B cell (primary cell): ENCODE measurements at regions not wholly inside any gene's neighbourhood (a gene's known extent, or its start where the extent isn't known, plus 50 kb on each side); places are given as distances from the start of the nearest gene placed in this dataset.

Experiments used
- ATAC-seq: fragments of 200-7000 bp; cut with Tn5 transposase; one replicate; pipeline ENCODE4 v1.10.0; 2021; ENCODE audit warnings: low read depth, mild to moderate bottlenecking, moderate number of reproducible peaks, moderate library complexity
- CTCF ChIA-PET: fragments of 350-600 bp; sonication (Branson Sonifier 250); formaldehyde crosslinking; loops from one replicate; lab custom pipeline; 2021; ENCODE audit warnings: antibody characterized with exemption, inconsistent platforms; lab: Charles Lee
- POLR2A ChIA-PET: fragments of 350-600 bp; sonication (Branson Sonifier 250); formaldehyde crosslinking; loops from one replicate; lab custom pipeline; 2021; ENCODE audit warnings: antibody characterized with exemption; lab: Charles Lee
- DNase-seq: peaks from one replicate; pipeline ENCODE4 v3.0.0; 2013
- H2AFZ ChIP-seq: 2 replicates; pipeline ENCODE4 v1.6.1; 2012; ENCODE audit warnings: mild to moderate bottlenecking, low read depth, low read length; ENCODE audit not compliant: insufficient read depth, poor library complexity, severe bottlenecking
- H3K27ac ChIP-seq, 2 donors: 1 replicate in 1 of 2; 2 replicates in 1 of 2; pipeline ENCODE4 v1.5.1; 2012 to 2013; ENCODE audit warnings: low read length in 2 of 2, mild to moderate bottlenecking in 2 of 2, moderate library complexity in 1 of 2
- H3K27me3 ChIP-seq, 4 experiments: fragments of 200-600 bp in 1 of 4; sonication (generic) in 1 of 4; replicated peaks in 1 of 4; 1 replicate in 2 of 4; 2 replicates in 2 of 4; pipeline versions ENCODE4 v1.6.1 to v1.7.0; 2013 to 2016; ENCODE audit warnings: low read length in 3 of 4, mild to moderate bottlenecking in 2 of 4, mixed read lengths in 1 of 4, moderate library complexity in 1 of 4; ENCODE audit not compliant: insufficient read depth in 4 of 4, control insufficient read depth in 3 of 4; ENCODE audit errors: control extremely low read depth in 1 of 4
- H3K36me3 ChIP-seq, 2 experiments: replicated peaks in 1 of 2; 1 replicate in 1 of 2; 2 replicates in 1 of 2; pipeline versions ENCODE4 v1.6.1 to v1.7.1; 2013; ENCODE audit warnings: low read length in 1 of 2; ENCODE audit not compliant: insufficient read depth in 2 of 2, control insufficient read depth in 1 of 2; ENCODE audit errors: control extremely low read depth in 1 of 2, extremely low read depth in 1 of 2
- H3K4me1 ChIP-seq, 2 donors: fragments of 200-600 bp in 1 of 2; sonication (generic) in 1 of 2; 1 replicate in 1 of 2; 2 replicates in 1 of 2; pipeline versions ENCODE4 v1.5.1 to v1.6.1; 2013 to 2017; ENCODE audit warnings: low read length in 2 of 2; ENCODE audit not compliant: control insufficient read depth in 2 of 2, insufficient read depth in 2 of 2
- H3K4me2 ChIP-seq: replicated peaks from 2 replicates; pipeline ENCODE3; 2012; ENCODE audit warnings: mild to moderate bottlenecking, low read depth, low read length; ENCODE audit not compliant: poor library complexity, severe bottlenecking
- H3K4me3 ChIP-seq, 5 experiments: fragments of 200-600 bp in 1 of 5; sonication (generic) in 1 of 5; 1 replicate in 3 of 5; 2 replicates in 2 of 5; pipeline versions ENCODE4 v1.5.1 to v1.7.0; 2011 to 2016; ENCODE audit warnings: low read length in 4 of 5, mild to moderate bottlenecking in 4 of 5, low read depth in 2 of 5, control low read depth in 1 of 5, moderate library complexity in 1 of 5; ENCODE audit not compliant: insufficient read depth in 1 of 5; ENCODE audit errors: control extremely low read depth in 1 of 5, extremely low read depth in 1 of 5
- H3K79me2 ChIP-seq: fragments of 200-600 bp; sonication (generic); one replicate; pipeline ENCODE4 v1.6.0; 2016; ENCODE audit warnings: low read length; ENCODE audit not compliant: control insufficient read depth, insufficient read depth
- H3K9ac ChIP-seq: fragments of 200-600 bp; sonication (generic); 2 replicates; pipeline ENCODE4 v1.6.1; 2017; ENCODE audit warnings: mild to moderate bottlenecking, low read length, moderate library complexity
- H3K9me3 ChIP-seq, 3 donors: one replicate each; pipeline versions ENCODE4 v1.6.1 to v1.7.1; 2013; ENCODE audit warnings: low read length in 2 of 3; ENCODE audit not compliant: control insufficient read depth in 2 of 3, insufficient read depth in 1 of 3; ENCODE audit errors: control extremely low read depth in 1 of 3
- H4K20me1 ChIP-seq: 2 replicates; pipeline ENCODE4 v1.6.0; 2012; ENCODE audit warnings: mild to moderate bottlenecking, low read length; ENCODE audit not compliant: insufficient read depth, control insufficient read depth, poor library complexity, severe bottlenecking
- H3K27ac Mint-ChIP-seq: one replicate; pipeline ENCODE4 v1.8.0; 2021; ENCODE audit warnings: mixed read lengths
- H3K27me3 Mint-ChIP-seq: one replicate; pipeline ENCODE4 v1.8.0; 2021; ENCODE audit warnings: mixed read lengths
- H3K4me1 Mint-ChIP-seq: one replicate; pipeline ENCODE4 v1.8.0; 2021; ENCODE audit warnings: mixed read lengths
- H3K4me3 Mint-ChIP-seq: one replicate; pipeline ENCODE4 v1.8.0; 2021; ENCODE audit warnings: mixed read lengths
- H3K9me3 Mint-ChIP-seq: one replicate; pipeline ENCODE4 v1.8.0; 2022; ENCODE audit warnings: mixed read lengths; ENCODE audit not compliant: insufficient read depth
- EZH2 ChIP-seq: IDR thresholded peaks from 2 replicates; pipeline ENCODE4 v1.6.1; 2012; ENCODE audit warnings: borderline replicate concordance, low read depth, mild to moderate bottlenecking, moderate library complexity, low read length; ENCODE audit not compliant: insufficient read depth, poor library complexity, severe bottlenecking
- WGBS: methylation state at CpG from one replicate; pipeline ENCODE4 v1.1.5; 2013; ENCODE audit warnings: missing lambda C conversion rate; ENCODE audit not compliant: insufficient coverage; 5-methylcytosine and 5-hydroxymethylcytosine counted together
- intact Hi-C: fragments of 100-400 bp; cut with micrococcal nuclease; formaldehyde crosslinking; loops from one replicate; pipeline ENCODE4 v1.10.0; 2022
- TF ChIP-seq, protein P1 (sequence below): fragments of 200-600 bp; IDR thresholded peaks from one replicate; pipeline ENCODE4 v1.8.0; 2022; ENCODE audit warnings: antibody characterized with exemption, mild to moderate bottlenecking

- no peaks in the 10 kb centered on the region for H3K36me3 ChIP-seq
- H3K79me2 ChIP-seq = no peaks in the 10 kb centered on the region
- no peaks in the 10 kb centered on the region for H3K9me3 Mint-ChIP-seq
- H4K20me1 ChIP-seq = no peaks in the 10 kb centered on the region
- no peak overlapping the region for H3K27ac ChIP-seq
- H3K4me3 ChIP-seq = no peak overlapping the region
- no peak overlapping the region for H3K4me3 Mint-ChIP-seq
- TF ChIP-seq EZH2 = no peak
- TF ChIP-seq, protein P1, sequence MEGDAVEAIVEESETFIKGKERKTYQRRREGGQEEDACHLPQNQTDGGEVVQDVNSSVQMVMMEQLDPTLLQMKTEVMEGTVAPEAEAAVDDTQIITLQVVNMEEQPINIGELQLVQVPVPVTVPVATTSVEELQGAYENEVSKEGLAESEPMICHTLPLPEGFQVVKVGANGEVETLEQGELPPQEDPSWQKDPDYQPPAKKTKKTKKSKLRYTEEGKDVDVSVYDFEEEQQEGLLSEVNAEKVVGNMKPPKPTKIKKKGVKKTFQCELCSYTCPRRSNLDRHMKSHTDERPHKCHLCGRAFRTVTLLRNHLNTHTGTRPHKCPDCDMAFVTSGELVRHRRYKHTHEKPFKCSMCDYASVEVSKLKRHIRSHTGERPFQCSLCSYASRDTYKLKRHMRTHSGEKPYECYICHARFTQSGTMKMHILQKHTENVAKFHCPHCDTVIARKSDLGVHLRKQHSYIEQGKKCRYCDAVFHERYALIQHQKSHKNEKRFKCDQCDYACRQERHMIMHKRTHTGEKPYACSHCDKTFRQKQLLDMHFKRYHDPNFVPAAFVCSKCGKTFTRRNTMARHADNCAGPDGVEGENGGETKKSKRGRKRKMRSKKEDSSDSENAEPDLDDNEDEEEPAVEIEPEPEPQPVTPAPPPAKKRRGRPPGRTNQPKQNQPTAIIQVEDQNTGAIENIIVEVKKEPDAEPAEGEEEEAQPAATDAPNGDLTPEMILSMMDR = no peak
- no peaks in the 10 kb centered on the region for H3K9me3 ChIP-seq
- no peak overlapping the region for H3K27ac Mint-ChIP-seq
- ATAC-seq (no peak), DNase-seq (no peak)
- intact Hi-C loops = no loop called here
- H3K4me2 ChIP-seq = no peak overlapping the region
- no peaks in the 10 kb centered on the region for H3K4me1 ChIP-seq
- H3K27me3 Mint-ChIP-seq = peaks cover 9% of the 10 kb centered on the region
- H2AFZ ChIP-seq = no peak overlapping the region
- ChIA-PET CTCF (no interaction called here), POLR2A (no interaction called here)
- no peaks in the 10 kb centered on the region for H3K27me3 ChIP-seq
- no peaks in the 10 kb centered on the region for H3K4me1 Mint-ChIP-seq
- H3K9ac ChIP-seq = no peak overlapping the region
Measured at GRCh38 chr13:31543190-31543589, 196.1 kb upstream of the RXFP2 start.

DNA sequence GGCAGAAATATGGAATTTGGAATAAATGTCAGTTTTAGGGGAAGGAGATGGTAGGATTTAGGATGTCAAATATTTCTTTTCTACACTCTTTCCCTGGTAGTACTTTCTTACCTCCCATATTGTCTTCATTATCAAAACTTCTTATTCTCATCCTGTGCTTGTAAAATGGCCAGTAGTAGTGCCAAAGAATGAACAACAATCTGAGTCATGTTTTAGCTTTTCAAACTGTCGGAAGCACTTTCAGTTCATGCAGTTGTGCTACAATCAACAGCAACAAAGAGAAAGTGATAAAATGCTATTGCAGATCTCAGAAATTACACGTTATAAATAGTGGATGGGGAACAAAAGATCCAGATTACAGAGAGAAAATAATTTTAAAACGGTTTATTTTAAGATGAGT is 193.7 kb upstream of the RXFP2 start:
- ATAC-seq (no peak), DNase-seq (no peak)
- H3K4me1 Mint-ChIP-seq = no peaks in the 10 kb centered on the region
- H3K27me3 Mint-ChIP-seq = peaks cover 4% of the 10 kb centered on the region
- Histone ChIP-seq H3K79me2 (no peaks in the 10 kb centered on the region), H3K4me3 (no peak overlapping the region), H3K4me2 (no peak overlapping the region), H3K36me3 (no peaks in the 10 kb centered on the region), H3K4me1 (no peaks in the 10 kb centered on the region), H3K27ac (no peak overlapping the region), H2AFZ (no peak overlapping the region), H3K9ac (no peak overlapping the region), H3K27me3 (no peaks in the 10 kb centered on the region), H4K20me1 (no peaks in the 10 kb centered on the region), H3K9me3 (no peaks in the 10 kb centered on the region)
- no peak for TF ChIP-seq EZH2
- TF ChIP-seq, protein P1 = no peak
- no peak overlapping the region for H3K4me3 Mint-ChIP-seq
- intact Hi-C loops = no loop called here
- no peak overlapping the region for H3K27ac Mint-ChIP-seq
- WGBS = 100% methylated on average over 1 of the region's 3 CpGs
- POLR2A ChIA-PET = no interaction called here
- no peaks in the 10 kb centered on the region for H3K9me3 Mint-ChIP-seq
- CTCF ChIA-PET = no interaction called here
